HG03342 (cell line): ENCODE measurements at regions not wholly inside any gene's neighbourhood (a gene's known extent, or its start where the extent isn't known, plus 50 kb on each side); places are given as distances from the start of the nearest gene placed in this dataset.

ENCODE experiments used
- ATAC-seq: cut with Tn5 transposase; IDR thresholded peaks from one replicate; pipeline ENCODE4 v1.9.1; 2021; ENCODE audit warnings: mild to moderate bottlenecking, moderate library complexity; ENCODE audit not compliant: unreplicated experiment

GRCh38 chr5:142508591-142508990 is 177.3 kb downstream of the FGF1 start:
- no peak for ATAC-seq

GRCh38 chr5:142507531-142508372 is 178.1 kb downstream of the FGF1 start:
- ATAC-seq = no peak

- ATAC-seq = no peak
Measured at GRCh38 chr5:142506756-142507155, 179.1 kb downstream of the FGF1 start.

GRCh38 chr5:142506046-142506445 is 179.8 kb downstream of the FGF1 start:
- no peak for ATAC-seq

GRCh38 chr5:142501890-142502289 is 177.1 kb upstream of the SPRY4 start:
- no peak for ATAC-seq

GRCh38 chr5:142500227-142500905 is 175.5 kb upstream of the SPRY4 start:
- ATAC-seq = no peak

- ATAC-seq = no peak
Measured at GRCh38 chr5:142499591-142500226, 174.9 kb upstream of the SPRY4 start.

- no peak for ATAC-seq
Measured at GRCh38 chr5:142498298-142498697, 173.5 kb upstream of the SPRY4 start.

GRCh38 chr5:142495531-142495930 is 170.7 kb upstream of the SPRY4 start:
- no peak for ATAC-seq

GRCh38 chr5:142493875-142494518 is 169.2 kb upstream of the SPRY4 start:
- no peak for ATAC-seq

GRCh38 chr5:142492781-142493281 is 168.0 kb upstream of the SPRY4 start:
- ATAC-seq = no peak

GRCh38 chr5:142491679-142492078 is 166.9 kb upstream of the SPRY4 start:
- ATAC-seq = no peak

- ATAC-seq = no peak
Measured at GRCh38 chr5:142491270-142491669, 166.4 kb upstream of the SPRY4 start.

GRCh38 chr5:142486581-142486980 is 161.8 kb upstream of the SPRY4 start:
- no peak for ATAC-seq

GRCh38 chr5:142486020-142486419 is 161.2 kb upstream of the SPRY4 start:
- ATAC-seq = no peak

- no peak for ATAC-seq
Measured at GRCh38 chr5:142484821-142485387, 160.1 kb upstream of the SPRY4 start.

GRCh38 chr5:142482207-142482606 is 157.4 kb upstream of the SPRY4 start:
- ATAC-seq = no peak

- ATAC-seq = no peak
Measured at GRCh38 chr5:142481410-142481809, 156.6 kb upstream of the SPRY4 start.

- ATAC-seq = no peak
Measured at GRCh38 chr5:142479854-142480519, 155.2 kb upstream of the SPRY4 start.

- no peak for ATAC-seq
Measured at GRCh38 chr5:142479150-142479549, 154.3 kb upstream of the SPRY4 start.
